ENCODE measurements at regions not wholly inside any gene's neighbourhood (a gene's known extent, or its start where the extent isn't known, plus 50 kb on each side); places are given as distances from the start of the nearest gene placed in this dataset.
"Not testable (repeated sequence)": the region's sequence is repeated elsewhere in the genome, so short reads cannot be mapped to it uniquely, and the experiment has no call there.

- not testable (repeated sequence) for DNase-seq (ENCODE audit: low read depth in 2 of 2)
Observed at GRCh38 chr6:145098127-145098526, 637.2 kb downstream of the EPM2A start.

- DNase-seq (ENCODE audit: low read depth in 2 of 2), result no peak
Observed at GRCh38 chr6:145099713-145100112, 635.6 kb downstream of the EPM2A start.

- no peak for DNase-seq (ENCODE audit: low read depth in 2 of 2)
Observed at GRCh38 chr6:145110109-145110508, 625.2 kb downstream of the EPM2A start.

- DNase-seq (ENCODE audit: low read depth in 2 of 2), result not testable (repeated sequence)
Observed at GRCh38 chr6:145111407-145111806, 623.9 kb downstream of the EPM2A start.

GRCh38 chr6:145112711-145113148 is 622.6 kb downstream of the EPM2A start:
- DNase-seq (ENCODE audit: low read depth in 2 of 2), result no peak

GRCh38 chr6:145115638-145116037 is 619.7 kb downstream of the EPM2A start:
- no peak for DNase-seq (ENCODE audit: low read depth in 2 of 2)

GRCh38 chr6:145116591-145117178 is 618.6 kb downstream of the EPM2A start:
- DNase-seq (ENCODE audit: low read depth in 2 of 2), result no peak

- DNase-seq (ENCODE audit: low read depth in 2 of 2), result no peak
Observed at GRCh38 chr6:145118224-145118623, 617.1 kb downstream of the EPM2A start.

- DNase-seq (ENCODE audit: low read depth in 2 of 2), result no peak
Observed at GRCh38 chr6:145119081-145119480, 616.2 kb downstream of the EPM2A start.

- DNase-seq (ENCODE audit: low read depth in 2 of 2), result no peak
Observed at GRCh38 chr6:145132709-145133108, 602.6 kb downstream of the EPM2A start.

GRCh38 chr6:145135702-145136101 is 599.6 kb downstream of the EPM2A start:
- DNase-seq (ENCODE audit: low read depth in 2 of 2), result no peak

- no peak for DNase-seq (ENCODE audit: low read depth in 2 of 2)
Observed at GRCh38 chr6:145137425-145137824, 597.9 kb downstream of the EPM2A start.

- DNase-seq (ENCODE audit: low read depth in 2 of 2), result no peak
Observed at GRCh38 chr6:145138469-145139139, 596.7 kb downstream of the EPM2A start.

- no peak for DNase-seq (ENCODE audit: low read depth in 2 of 2)
Observed at GRCh38 chr6:145139140-145139850, 596.0 kb downstream of the EPM2A start.

GRCh38 chr6:145139895-145140294 is 595.4 kb downstream of the EPM2A start:
- DNase-seq (ENCODE audit: low read depth in 2 of 2), result no peak

GRCh38 chr6:145141572-145141971 is 593.7 kb downstream of the EPM2A start:
- no peak for DNase-seq (ENCODE audit: low read depth in 2 of 2)

GRCh38 chr6:145142958-145143357 is 592.4 kb downstream of the EPM2A start:
- no peak for DNase-seq (ENCODE audit: low read depth in 2 of 2)

GRCh38 chr6:145143379-145143778 is 591.9 kb downstream of the EPM2A start:
- DNase-seq (ENCODE audit: low read depth in 2 of 2), result no peak

GRCh38 chr6:145147559-145147958 is 587.8 kb downstream of the EPM2A start:
- no peak for DNase-seq (ENCODE audit: low read depth in 2 of 2)

- no peak for DNase-seq (ENCODE audit: low read depth in 2 of 2)
Observed at GRCh38 chr6:145147981-145148749, 587.2 kb downstream of the EPM2A start.

- DNase-seq (ENCODE audit: low read depth in 2 of 2), result no peak
Observed at GRCh38 chr6:145148776-145149175, 586.5 kb downstream of the EPM2A start.

- DNase-seq (ENCODE audit: low read depth in 2 of 2), result no peak
Observed at GRCh38 chr6:145151624-145152023, 583.7 kb downstream of the EPM2A start.

All from stimulated activated CD4-positive, alpha-beta T cell treated with anti-CD3 and anti-CD28 coated beads, Interleukin-1b, Interleukin-23, amount 100 ng/mL, for 1 hour (primary cell).